ENCODE measurements at regions not wholly inside any gene's neighbourhood (a gene's known extent, or its start where the extent isn't known, plus 50 kb on each side); places are given as distances from the start of the nearest gene placed in this dataset.

DNA sequence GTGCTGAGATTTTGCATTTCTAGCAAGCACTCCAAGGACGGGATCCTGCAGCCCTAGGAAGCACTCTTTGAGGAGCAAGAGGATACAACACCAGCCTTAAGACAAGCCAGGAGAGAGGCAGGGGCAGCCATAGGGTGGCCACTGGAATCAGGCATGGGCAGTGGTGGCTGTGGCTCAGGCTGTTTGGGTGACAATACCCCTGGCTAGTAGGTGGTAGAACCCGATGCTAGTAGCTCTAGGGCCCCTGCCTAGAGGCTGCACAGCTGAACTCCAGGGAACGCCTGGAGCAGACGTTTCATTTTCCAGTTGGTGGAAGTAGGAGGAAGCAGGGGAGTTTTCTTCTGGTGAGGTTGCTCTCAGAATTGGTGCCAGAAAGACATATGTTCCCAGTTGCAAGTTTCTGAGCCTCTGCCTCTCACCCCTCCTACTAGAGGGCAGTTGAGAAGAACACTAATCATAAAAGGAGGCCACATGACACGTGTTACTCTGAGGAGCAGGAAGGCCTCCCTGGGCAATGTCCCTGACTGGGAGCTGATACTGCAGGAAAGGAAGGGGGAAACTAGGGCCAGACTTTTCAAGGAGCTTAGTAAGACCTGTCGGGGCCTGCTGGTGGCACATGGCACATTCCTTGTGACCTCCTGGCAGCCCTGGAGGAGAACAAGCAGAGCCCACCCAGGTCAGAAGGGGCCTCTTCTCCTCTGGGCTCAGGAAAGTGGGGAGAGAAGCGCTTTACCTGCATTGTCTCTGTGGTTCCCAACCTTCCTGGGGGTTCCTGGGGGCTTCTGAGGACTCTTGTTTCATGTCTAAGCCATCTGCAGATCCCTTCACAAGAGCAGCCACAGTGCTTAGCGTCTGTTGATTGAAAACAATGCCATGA, 56.6 kb upstream of the DRD2 start (continued):
- TF ChIP-seq BRCA1 (IDR thresholded peaks at IDR 0.05; ENCODE audit: low read depth, low read length) (no peak), NRF1 (IDR thresholded peaks at IDR 0.05; ENCODE audit: low read depth, low read length) (no peak), SRF (IDR thresholded peaks at IDR 0.05; ENCODE audit: low read depth, low read length) (no peak), EZH2 (IDR thresholded peaks at IDR 0.05; ENCODE audit: low read depth, low read length, severe bottlenecking) (no peak), SIN3A (conservative IDR thresholded peaks at IDR 0.05 in 1 of 2, IDR thresholded peaks at IDR 0.05 in 1 of 2; ENCODE audit: low read depth in 1 of 2, low read length in 2 of 2) (no peak)

All from H1 (cell line).